Vagina (tissue), 2 donors: ENCODE measurements at regions not wholly inside any gene's neighbourhood (a gene's known extent, or its start where the extent isn't known, plus 50 kb on each side); places are given as distances from the start of the nearest gene placed in this dataset.

ENCODE experiments used
- CTCF ChIP-seq, 3 experiments: fragments of 450-650 bp in 2 of 3; fragments of 200-600 bp in 1 of 3; sonication (generic) in 1 of 3; IDR thresholded peaks; one replicate each; pipeline ENCODE4 v1.5.1; 2017 to 2019; ENCODE audit warnings: antibody characterized with exemption in 3 of 3, mild to moderate bottlenecking in 2 of 3, moderate library complexity in 2 of 3
- POLR2A ChIP-seq, 2 donors: fragments of 450-650 bp; IDR thresholded peaks; one replicate each; pipeline ENCODE4 v1.6.1; 2017; ENCODE audit warnings: antibody characterized with exemption in 2 of 2, mild to moderate bottlenecking in 2 of 2, moderate library complexity in 2 of 2
- POLR2AphosphoS5 ChIP-seq, 2 donors: sonication (generic); formaldehyde crosslinking; IDR thresholded peaks; one replicate each; pipeline ENCODE4 v1.9.0; 2017; ENCODE audit warnings: antibody characterized with exemption in 2 of 2, mild to moderate bottlenecking in 2 of 2, low read depth in 1 of 2; ENCODE audit not compliant: insufficient read depth in 1 of 2

- TF ChIP-seq CTCF (IDR thresholded peaks at IDR 0.05) (no peak), POLR2AphosphoS5 (IDR thresholded peaks at IDR 0.05; ENCODE audit: insufficient read depth in 1 of 2, low read depth in 1 of 2) (no peak), POLR2A (IDR thresholded peaks at IDR 0.05) (no peak)
Measured at GRCh38 chr1:172903581-172904220, 147.0 kb downstream of the TNFSF18 start.
